Keratinocyte (primary cell): ENCODE measurements at regions not wholly inside any gene's neighbourhood (a gene's known extent, or its start where the extent isn't known, plus 50 kb on each side); places are given as distances from the start of the nearest gene placed in this dataset.

Source experiments
- EZH2 ChIP-seq: IDR thresholded peaks from one replicate; pipeline ENCODE4 v1.6.1; 2012; ENCODE audit warnings: inconsistent platforms, mild to moderate bottlenecking, low read length, moderate library complexity
- TF ChIP-seq, protein P1 (sequence below), 3 experiments: IDR thresholded peaks in 1 of 3; conservative IDR thresholded peaks in 1 of 3; optimal IDR thresholded peaks in 1 of 3; 2 replicates in 2 of 3; 3 replicates in 1 of 3; pipeline versions ENCODE3 to v1.5.1; 2011; ENCODE audit warnings: low read length in 3 of 3, mild to moderate bottlenecking in 3 of 3, moderate library complexity in 2 of 3, control low read depth in 1 of 3, inconsistent platforms in 1 of 3; ENCODE audit not compliant: insufficient read depth in 2 of 3; ENCODE audit errors: extremely low read depth in 1 of 3

DNA sequence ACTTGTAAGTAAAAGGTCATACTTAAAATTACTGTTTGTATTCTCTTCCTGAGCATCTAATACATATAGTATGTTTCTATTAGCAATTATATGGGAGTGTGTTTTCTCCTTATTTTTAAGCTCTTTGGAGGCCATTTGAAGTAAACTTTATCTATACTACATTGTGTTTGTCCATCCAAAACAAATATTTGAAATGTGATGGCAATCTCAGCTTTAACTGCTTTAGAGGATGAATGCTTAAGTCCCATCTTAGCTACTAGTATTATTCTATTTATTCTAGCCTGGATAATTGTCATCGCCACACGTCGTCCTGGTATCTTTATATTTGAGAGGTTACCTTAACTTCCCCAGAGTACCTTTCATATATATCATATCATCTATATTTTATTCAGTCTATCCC, 335.8 kb downstream of the NAF1 start:
- TF ChIP-seq, protein P1, sequence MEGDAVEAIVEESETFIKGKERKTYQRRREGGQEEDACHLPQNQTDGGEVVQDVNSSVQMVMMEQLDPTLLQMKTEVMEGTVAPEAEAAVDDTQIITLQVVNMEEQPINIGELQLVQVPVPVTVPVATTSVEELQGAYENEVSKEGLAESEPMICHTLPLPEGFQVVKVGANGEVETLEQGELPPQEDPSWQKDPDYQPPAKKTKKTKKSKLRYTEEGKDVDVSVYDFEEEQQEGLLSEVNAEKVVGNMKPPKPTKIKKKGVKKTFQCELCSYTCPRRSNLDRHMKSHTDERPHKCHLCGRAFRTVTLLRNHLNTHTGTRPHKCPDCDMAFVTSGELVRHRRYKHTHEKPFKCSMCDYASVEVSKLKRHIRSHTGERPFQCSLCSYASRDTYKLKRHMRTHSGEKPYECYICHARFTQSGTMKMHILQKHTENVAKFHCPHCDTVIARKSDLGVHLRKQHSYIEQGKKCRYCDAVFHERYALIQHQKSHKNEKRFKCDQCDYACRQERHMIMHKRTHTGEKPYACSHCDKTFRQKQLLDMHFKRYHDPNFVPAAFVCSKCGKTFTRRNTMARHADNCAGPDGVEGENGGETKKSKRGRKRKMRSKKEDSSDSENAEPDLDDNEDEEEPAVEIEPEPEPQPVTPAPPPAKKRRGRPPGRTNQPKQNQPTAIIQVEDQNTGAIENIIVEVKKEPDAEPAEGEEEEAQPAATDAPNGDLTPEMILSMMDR (optimal IDR thresholded peaks at IDR 0.05 in 1 of 3, IDR thresholded peaks at IDR 0.05 in 1 of 3, conservative IDR thresholded peaks at IDR 0.05 in 1 of 3; ENCODE audit: extremely low read depth in 1 of 3, insufficient read depth in 2 of 3, low read length in 3 of 3) = no peak
- TF ChIP-seq EZH2 = no peak
